ENCODE measurements at regions not wholly inside any gene's neighbourhood (a gene's known extent, or its start where the extent isn't known, plus 50 kb on each side); places are given as distances from the start of the nearest gene placed in this dataset.

GRCh38 chr11:114846416-114846791, 168.1 kb downstream of the NXPE2 start:
- TF ChIP-seq CTCF (IDR thresholded peaks at IDR 0.05; ENCODE audit: low read depth, low read length, poor library complexity, severe bottlenecking) (no peak), EZH2phosphoT487 (IDR thresholded peaks at IDR 0.05; ENCODE audit: borderline replicate concordance, low read length) (no peak)
